GM18498 (cell line): ENCODE measurements at regions not wholly inside any gene's neighbourhood (a gene's known extent, or its start where the extent isn't known, plus 50 kb on each side); places are given as distances from the start of the nearest gene placed in this dataset.

ENCODE experiments used
- ATAC-seq: cut with Tn5 transposase; IDR thresholded peaks from one replicate; pipeline ENCODE4 v1.9.1; 2021; ENCODE audit warnings: mild to moderate bottlenecking, moderate library complexity; ENCODE audit not compliant: unreplicated experiment

GRCh38 chr14:39946807-39947206 is 514.6 kb upstream of the FBXO33 start:
- ATAC-seq = no peak

GRCh38 chr14:39939023-39939422 is 506.8 kb upstream of the FBXO33 start:
- ATAC-seq = no peak

GRCh38 chr14:39912192-39913100 is 480.2 kb upstream of the FBXO33 start:
- peak; percentile 87 for ATAC-seq

- ATAC-seq = no peak
Observed at GRCh38 chr14:39897657-39898056, 465.4 kb upstream of the FBXO33 start.

- no peak for ATAC-seq
Observed at GRCh38 chr14:39890026-39890425, 457.8 kb upstream of the FBXO33 start.

- ATAC-seq = no peak
Observed at GRCh38 chr14:39884091-39884490, 451.9 kb upstream of the FBXO33 start.

GRCh38 chr14:39880965-39881364 is 448.7 kb upstream of the FBXO33 start:
- no peak for ATAC-seq

- ATAC-seq = no peak
Observed at GRCh38 chr14:39880106-39880695, 448.0 kb upstream of the FBXO33 start.

- no peak for ATAC-seq
Observed at GRCh38 chr14:39877577-39878190, 445.5 kb upstream of the FBXO33 start.

GRCh38 chr14:39876916-39877315 is 444.7 kb upstream of the FBXO33 start:
- peak; percentile 58 for ATAC-seq

- peak; percentile 42 for ATAC-seq
Observed at GRCh38 chr14:39875028-39875427, 442.8 kb upstream of the FBXO33 start.

- no peak for ATAC-seq
Observed at GRCh38 chr14:39873791-39874190, 441.6 kb upstream of the FBXO33 start.

GRCh38 chr14:39868949-39869348 is 436.7 kb upstream of the FBXO33 start:
- no peak for ATAC-seq

GRCh38 chr14:39868251-39868650 is 436.0 kb upstream of the FBXO33 start:
- no peak for ATAC-seq

- ATAC-seq = no peak
Observed at GRCh38 chr14:39863441-39863840, 431.2 kb upstream of the FBXO33 start.

GRCh38 chr14:39861696-39862095 is 429.5 kb upstream of the FBXO33 start:
- ATAC-seq = no peak

GRCh38 chr14:39861229-39861600 is 429.0 kb upstream of the FBXO33 start:
- ATAC-seq = no peak

GRCh38 chr14:39860596-39861228 is 428.5 kb upstream of the FBXO33 start:
- no peak for ATAC-seq

GRCh38 chr14:39859314-39859713 is 427.1 kb upstream of the FBXO33 start:
- ATAC-seq = no peak

- ATAC-seq = no peak
Observed at GRCh38 chr14:39857376-39858055, 425.3 kb upstream of the FBXO33 start.

- ATAC-seq = no peak
Observed at GRCh38 chr14:39853441-39853840, 421.2 kb upstream of the FBXO33 start.
